ENCODE measurements at regions not wholly inside any gene's neighbourhood (a gene's known extent, or its start where the extent isn't known, plus 50 kb on each side); places are given as distances from the start of the nearest gene placed in this dataset.

- no peak for DNase-seq (ENCODE audit: low read depth, low spot score)
Measured at GRCh38 chr7:10117815-10118214, 855.9 kb upstream of the PHF14 start.

- DNase-seq (ENCODE audit: low read depth, low spot score): no peak
Measured at GRCh38 chr7:10120936-10121335, 852.7 kb upstream of the PHF14 start.

- peak; percentile 21 for DNase-seq (ENCODE audit: low read depth, low spot score)
Measured at GRCh38 chr7:10121631-10122030, 852.0 kb upstream of the PHF14 start.

- DNase-seq (ENCODE audit: low read depth, low spot score): peak; percentile 35
Measured at GRCh38 chr7:10122551-10123100, 851.0 kb upstream of the PHF14 start.

- no peak for DNase-seq (ENCODE audit: low read depth, low spot score)
Measured at GRCh38 chr7:10128748-10129147, 844.9 kb upstream of the PHF14 start.

- no peak for DNase-seq (ENCODE audit: low read depth, low spot score)
Measured at GRCh38 chr7:10138087-10138854, 835.4 kb upstream of the PHF14 start.

GRCh38 chr7:10146271-10146670 is 827.4 kb upstream of the PHF14 start:
- DNase-seq (ENCODE audit: low read depth, low spot score): no peak

- DNase-seq (ENCODE audit: low read depth, low spot score): no peak
Measured at GRCh38 chr7:10156972-10157371, 816.7 kb upstream of the PHF14 start.

- no peak for DNase-seq (ENCODE audit: low read depth, low spot score)
Measured at GRCh38 chr7:10181996-10182395, 791.7 kb upstream of the PHF14 start.

GRCh38 chr7:10192074-10192473 is 781.6 kb upstream of the PHF14 start:
- no peak for DNase-seq (ENCODE audit: low read depth, low spot score)

GRCh38 chr7:10205696-10206095 is 768.0 kb upstream of the PHF14 start:
- DNase-seq (ENCODE audit: low read depth, low spot score): no peak

- DNase-seq (ENCODE audit: low read depth, low spot score): no peak
Measured at GRCh38 chr7:10210000-10210399, 763.7 kb upstream of the PHF14 start.

- DNase-seq (ENCODE audit: low read depth, low spot score): no peak
Measured at GRCh38 chr7:10211016-10211415, 762.7 kb upstream of the PHF14 start.

GRCh38 chr7:10211861-10212260 is 761.8 kb upstream of the PHF14 start:
- DNase-seq (ENCODE audit: low read depth, low spot score): no peak

- DNase-seq (ENCODE audit: low read depth, low spot score): no peak
Measured at GRCh38 chr7:10212649-10213048, 761.0 kb upstream of the PHF14 start.

GRCh38 chr7:10216462-10216861 is 757.2 kb upstream of the PHF14 start:
- DNase-seq (ENCODE audit: low read depth, low spot score): no peak

GRCh38 chr7:10221084-10221483 is 752.6 kb upstream of the PHF14 start:
- no peak for DNase-seq (ENCODE audit: low read depth, low spot score)

GRCh38 chr7:10222976-10223375 is 750.7 kb upstream of the PHF14 start:
- DNase-seq (ENCODE audit: low read depth, low spot score): no peak

GRCh38 chr7:10225275-10225674 is 748.4 kb upstream of the PHF14 start:
- no peak for DNase-seq (ENCODE audit: low read depth, low spot score)

- DNase-seq (ENCODE audit: low read depth, low spot score): no peak
Measured at GRCh38 chr7:10237306-10237705, 736.4 kb upstream of the PHF14 start.

GRCh38 chr7:10238641-10239040 is 735.0 kb upstream of the PHF14 start:
- no peak for DNase-seq (ENCODE audit: low read depth, low spot score)

- no peak for DNase-seq (ENCODE audit: low read depth, low spot score)
Measured at GRCh38 chr7:10239695-10240345, 733.9 kb upstream of the PHF14 start.

GRCh38 chr7:10245406-10245805 is 728.3 kb upstream of the PHF14 start:
- DNase-seq (ENCODE audit: low read depth, low spot score): no peak
